Activated CD4-positive, alpha-beta T cell treated with anti-CD3 and anti-CD28 coated beads for 48 hours (primary cell): ENCODE measurements at regions not wholly inside any gene's neighbourhood (a gene's known extent, or its start where the extent isn't known, plus 50 kb on each side); places are given as distances from the start of the nearest gene placed in this dataset.

ENCODE experiments used
- DNase-seq: peaks from one replicate; pipeline ENCODE4 v3.0.0-alpha.2; 2020

- DNase-seq = no peak
Measured at GRCh38 chr13:76792731-76793347, 93.4 kb downstream of the KCTD12 start.

- DNase-seq = no peak
Measured at GRCh38 chr13:76790980-76791819, 95.0 kb downstream of the KCTD12 start.

GRCh38 chr13:76790526-76790925 is 95.7 kb downstream of the KCTD12 start:
- DNase-seq = no peak

GRCh38 chr13:76783798-76784197 is 102.4 kb downstream of the KCTD12 start:
- DNase-seq = no peak

GRCh38 chr13:76778853-76779252 is 107.4 kb downstream of the KCTD12 start:
- DNase-seq = no peak

GRCh38 chr13:76777096-76777495 is 109.1 kb downstream of the KCTD12 start:
- no peak for DNase-seq

GRCh38 chr13:76775088-76775740 is 111.0 kb downstream of the KCTD12 start:
- no peak for DNase-seq

- DNase-seq = no peak
Measured at GRCh38 chr13:76773448-76774094, 112.6 kb downstream of the KCTD12 start.

- DNase-seq = no peak
Measured at GRCh38 chr13:76772241-76772640, 114.0 kb downstream of the KCTD12 start.

- DNase-seq = no peak
Measured at GRCh38 chr13:76769271-76769791, 116.9 kb downstream of the KCTD12 start.

- DNase-seq = no peak
Measured at GRCh38 chr13:76768384-76768783, 117.8 kb downstream of the KCTD12 start.

GRCh38 chr13:76764916-76765315 is 121.3 kb downstream of the KCTD12 start:
- no peak for DNase-seq

GRCh38 chr13:76764429-76764828 is 121.8 kb downstream of the KCTD12 start:
- no peak for DNase-seq

GRCh38 chr13:76762721-76763120 is 123.5 kb downstream of the KCTD12 start:
- DNase-seq = no peak

GRCh38 chr13:76759877-76760276 is 126.3 kb downstream of the KCTD12 start:
- no peak for DNase-seq

- no peak for DNase-seq
Measured at GRCh38 chr13:76758738-76759137, 127.5 kb downstream of the KCTD12 start.

- no peak for DNase-seq
Measured at GRCh38 chr13:76758257-76758656, 127.9 kb downstream of the KCTD12 start.

- DNase-seq = no peak
Measured at GRCh38 chr13:76756451-76756850, 129.8 kb downstream of the KCTD12 start.

- DNase-seq = no peak
Measured at GRCh38 chr13:76754414-76754813, 131.8 kb downstream of the KCTD12 start.

GRCh38 chr13:76751278-76751677 is 134.9 kb downstream of the KCTD12 start:
- no peak for DNase-seq

GRCh38 chr13:76750126-76750525 is 136.1 kb downstream of the KCTD12 start:
- DNase-seq = no peak

GRCh38 chr13:76745261-76746200 is 140.7 kb downstream of the KCTD12 start:
- no peak for DNase-seq
